ENCODE measurements at regions not wholly inside any gene's neighbourhood (a gene's known extent, or its start where the extent isn't known, plus 50 kb on each side); places are given as distances from the start of the nearest gene placed in this dataset.

DNA sequence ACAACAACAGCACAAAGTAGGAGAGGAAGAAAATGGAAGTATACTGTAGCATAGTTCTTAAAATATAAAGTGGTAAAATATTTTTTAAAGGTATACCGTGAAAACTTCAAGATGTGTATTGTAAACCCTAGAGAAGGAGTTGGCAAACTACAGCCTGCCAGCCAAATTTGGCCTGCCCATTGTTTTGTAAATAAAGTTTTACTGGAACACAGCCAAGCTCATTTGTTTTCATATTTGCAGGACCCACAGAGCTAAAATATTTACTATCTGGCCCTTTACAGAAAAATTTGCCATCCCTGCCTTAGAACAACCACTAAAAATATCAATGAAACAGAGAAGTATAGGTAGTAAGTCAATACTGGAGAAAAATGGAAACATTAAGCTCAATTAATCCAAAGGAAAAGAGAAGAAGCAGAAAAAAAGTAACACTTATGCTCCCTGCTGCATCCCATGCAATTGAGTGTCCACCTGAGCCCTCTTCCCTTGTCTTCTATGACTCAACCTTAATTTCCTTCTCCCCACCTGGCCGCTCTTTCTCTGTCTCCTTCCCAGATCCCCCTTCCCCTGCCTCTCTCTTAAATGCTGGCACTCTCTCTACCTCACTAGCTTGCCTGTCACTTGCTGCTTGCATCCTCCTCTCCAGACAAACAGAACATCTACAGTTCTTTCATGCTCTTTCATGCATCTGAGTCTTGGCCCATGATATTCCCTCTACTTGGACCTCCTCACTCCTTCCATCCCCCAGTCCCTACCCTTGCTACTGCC lies 50.6 kb upstream of the FER start:
- no peak for DNase-seq

DNA sequence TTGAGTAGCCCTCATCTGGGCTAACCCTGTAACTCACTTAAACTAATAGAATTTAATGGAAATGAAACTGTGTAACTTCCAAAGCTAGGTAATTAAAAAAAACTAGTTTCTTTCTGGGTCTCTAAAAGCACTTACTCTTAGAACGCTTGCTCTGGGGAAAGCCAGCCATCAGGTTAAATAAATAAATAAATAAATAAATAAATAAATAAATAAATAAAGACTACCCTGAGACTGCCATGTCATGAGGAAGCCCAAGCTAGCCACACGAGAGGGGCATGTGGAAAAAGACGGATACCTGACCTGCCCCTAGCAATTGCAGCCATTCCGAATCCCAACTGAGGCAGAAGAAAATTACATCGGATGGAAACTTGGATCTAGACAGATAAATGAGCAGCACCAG lies 51.3 kb upstream of the FER start:
- DNase-seq, result no peak

DNA sequence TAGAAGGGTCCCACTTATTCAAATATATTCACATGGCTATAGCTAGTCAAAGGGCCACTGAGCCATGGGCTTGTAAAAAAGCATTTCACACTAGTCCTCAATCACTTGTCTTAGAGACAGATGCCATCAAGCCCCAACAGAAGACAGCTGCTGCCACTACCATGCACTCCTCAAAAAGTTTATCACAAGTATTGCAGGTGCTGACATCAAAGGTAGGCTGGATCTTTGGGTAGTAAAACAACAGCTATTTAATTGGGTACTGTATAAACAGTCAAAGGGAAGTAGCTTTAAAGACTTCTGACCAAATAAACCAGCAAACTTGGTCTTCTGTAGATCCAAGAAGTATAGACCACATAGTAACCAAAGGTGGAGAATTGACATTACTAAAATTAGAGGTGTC lies 59.2 kb upstream of the FER start:
- no peak for DNase-seq

DNA sequence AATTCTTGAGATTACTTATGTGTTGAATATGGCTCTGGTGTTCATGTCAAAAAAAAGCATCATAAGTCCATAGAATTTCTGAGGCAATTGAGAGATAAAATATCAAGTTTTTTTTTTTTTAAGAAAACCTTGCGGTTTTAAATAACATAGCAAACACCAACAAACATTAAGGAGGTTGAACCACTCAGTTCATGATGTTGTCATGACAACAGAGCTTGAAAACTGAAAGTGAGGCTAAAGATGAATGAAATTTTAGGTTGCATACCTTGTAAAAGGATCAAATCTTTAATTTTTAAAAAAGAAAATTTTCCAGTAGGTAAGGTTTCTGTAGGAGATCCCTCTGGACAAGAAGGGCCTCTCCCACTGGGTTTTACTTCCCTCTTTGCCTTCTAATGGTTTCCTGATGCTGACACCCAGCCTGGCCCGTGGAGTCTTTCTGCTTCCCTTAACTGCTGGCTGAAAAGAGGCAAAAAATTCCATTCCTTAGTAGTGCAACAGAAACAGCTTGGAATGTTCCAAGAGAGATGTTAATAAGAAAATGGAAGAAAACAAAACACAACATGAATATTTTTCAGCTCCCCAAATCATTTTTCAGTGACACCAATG lies 60.0 kb upstream of the FER start:
- DNase-seq, result peak in 1 of 3 experiments; percentile 3

DNA sequence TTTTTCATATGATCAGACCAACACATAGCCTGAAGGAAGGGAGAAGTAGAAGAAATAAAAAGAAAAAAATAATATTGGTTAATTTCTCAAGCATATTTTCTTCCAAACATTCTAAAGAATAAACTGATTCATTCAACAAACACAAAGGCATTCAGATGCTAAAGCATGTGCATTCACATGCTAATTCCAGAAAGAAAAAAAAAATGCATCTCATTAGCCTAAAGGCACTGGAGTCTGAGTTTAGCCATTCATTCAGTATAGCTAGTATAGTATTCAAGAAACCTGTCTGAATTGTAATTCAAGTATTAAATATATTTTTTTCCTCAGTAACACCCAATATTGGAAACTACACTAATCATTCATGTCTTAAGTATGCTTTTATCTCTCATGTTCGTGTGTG lies 61.0 kb upstream of the FER start:
- no peak for DNase-seq

DNA sequence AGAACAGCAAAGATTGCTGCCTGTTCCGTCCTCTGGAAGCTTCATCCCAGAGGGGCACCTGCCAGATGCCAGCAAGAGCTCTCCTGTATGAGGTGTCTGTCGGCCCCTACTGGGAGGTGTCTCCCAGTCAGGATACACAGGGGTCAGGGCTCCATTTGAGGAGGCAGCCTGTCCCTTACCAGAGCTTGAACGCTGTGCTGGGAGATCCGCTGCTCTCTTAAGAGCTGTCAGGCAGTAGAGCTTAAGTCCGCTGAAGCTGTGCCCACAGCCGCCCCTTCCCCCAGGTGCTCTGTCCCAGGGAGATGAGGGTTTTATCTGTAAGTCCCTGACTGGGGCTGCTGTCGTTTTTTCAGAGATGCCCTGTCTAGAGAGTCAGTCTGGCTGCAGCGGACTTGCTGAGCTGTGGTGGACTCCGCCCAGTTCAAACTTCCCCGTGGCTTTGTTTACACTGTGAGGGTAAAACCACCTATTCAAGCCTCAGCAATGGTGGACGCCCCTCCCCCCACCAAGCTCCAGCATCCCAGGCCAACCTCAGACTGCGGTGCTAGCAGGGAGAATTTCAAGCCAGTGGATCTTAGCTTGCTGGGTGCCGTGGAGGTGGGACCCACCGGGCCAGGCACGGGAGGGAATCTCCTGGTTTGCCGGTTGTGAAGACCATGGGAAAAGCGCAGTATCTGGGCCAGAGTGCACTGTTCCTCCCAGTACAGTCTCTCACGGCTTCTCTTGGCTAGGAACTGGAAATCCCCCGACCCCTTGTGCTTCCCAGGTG lies 62.1 kb upstream of the FER start:
- peak in 2 of 3 experiments; percentile 21 to 35 for DNase-seq

DNA sequence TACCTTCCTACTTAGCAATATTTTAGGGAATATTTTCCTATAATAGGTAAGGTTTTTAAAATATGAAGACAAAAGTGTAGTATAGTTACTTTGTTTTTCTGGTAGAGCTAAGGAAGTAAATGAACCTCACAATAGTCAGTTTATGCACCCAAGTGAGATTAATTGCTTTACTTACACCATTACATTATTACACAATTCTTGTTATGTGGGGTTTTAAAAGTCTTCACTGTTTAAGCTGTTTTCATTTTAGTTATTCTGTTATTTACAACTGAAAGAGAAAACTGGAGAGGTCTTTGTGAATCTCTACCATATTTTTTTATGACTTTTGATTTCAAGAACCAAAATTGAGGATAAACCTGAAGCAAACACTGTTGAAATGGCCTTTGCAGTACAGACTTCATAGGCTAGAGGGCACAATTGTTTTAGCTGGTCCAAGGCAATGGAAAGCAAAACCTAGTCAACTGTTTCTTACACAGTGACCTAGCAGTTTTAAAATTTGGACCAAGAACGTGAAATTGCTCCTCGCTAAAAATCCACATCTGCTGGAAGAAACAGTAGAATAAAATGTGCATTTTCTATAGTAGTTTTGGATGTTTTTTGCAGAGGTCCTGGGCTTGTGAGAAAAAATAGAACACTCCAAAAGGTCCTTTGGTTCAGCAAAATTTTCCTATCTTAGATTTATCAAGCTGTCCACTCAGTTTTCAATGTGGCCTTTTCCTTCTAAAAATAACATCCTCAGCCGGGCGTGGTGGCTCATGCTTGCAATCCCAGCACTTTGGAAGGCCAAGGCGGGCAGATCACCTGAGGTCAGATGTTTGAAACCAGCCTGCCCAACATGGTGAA lies 66.4 kb upstream of the FER start:
- DNase-seq, result peak; percentile 10 to 65 (median 35)

DNA sequence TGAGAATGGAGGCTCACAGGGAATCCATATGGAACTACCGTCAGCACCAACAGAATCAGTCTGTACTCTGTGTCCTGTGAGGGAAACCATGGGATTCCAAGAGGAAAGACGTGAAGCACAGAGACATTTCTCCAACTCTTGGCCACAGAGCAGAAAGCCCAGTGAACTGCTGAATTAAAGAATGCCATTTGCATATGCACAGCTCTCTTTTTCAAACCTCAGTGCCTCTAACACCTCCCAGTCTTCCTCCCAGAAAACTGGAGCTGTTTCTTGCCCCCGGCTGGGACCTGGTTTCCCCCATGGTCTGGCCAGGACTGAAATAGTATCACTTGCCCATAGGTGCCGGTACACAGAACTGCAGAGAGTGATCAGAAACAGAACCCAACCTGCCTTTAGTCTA lies 69.6 kb upstream of the FER start:
- no peak for DNase-seq

DNA sequence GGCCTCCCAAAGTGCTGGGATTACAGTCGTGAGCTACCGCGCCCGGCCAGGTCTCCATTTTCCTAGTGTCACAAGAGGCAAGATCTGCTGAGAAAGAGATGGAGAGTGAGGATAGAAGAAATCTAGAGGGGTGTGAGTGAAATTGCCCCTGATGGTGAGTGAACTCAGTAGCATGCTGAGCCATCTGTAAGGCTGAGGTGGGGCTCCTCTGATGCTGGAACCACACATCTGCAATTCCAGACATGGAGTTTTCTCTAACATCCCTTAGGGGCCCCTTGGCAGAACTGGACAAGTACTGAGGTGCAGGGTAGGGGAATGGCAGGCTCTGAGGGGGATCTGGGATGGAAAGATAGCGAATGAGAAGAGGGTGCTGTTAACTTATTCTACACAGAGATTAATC lies 72.0 kb upstream of the FER start:
- no peak for DNase-seq

DNA sequence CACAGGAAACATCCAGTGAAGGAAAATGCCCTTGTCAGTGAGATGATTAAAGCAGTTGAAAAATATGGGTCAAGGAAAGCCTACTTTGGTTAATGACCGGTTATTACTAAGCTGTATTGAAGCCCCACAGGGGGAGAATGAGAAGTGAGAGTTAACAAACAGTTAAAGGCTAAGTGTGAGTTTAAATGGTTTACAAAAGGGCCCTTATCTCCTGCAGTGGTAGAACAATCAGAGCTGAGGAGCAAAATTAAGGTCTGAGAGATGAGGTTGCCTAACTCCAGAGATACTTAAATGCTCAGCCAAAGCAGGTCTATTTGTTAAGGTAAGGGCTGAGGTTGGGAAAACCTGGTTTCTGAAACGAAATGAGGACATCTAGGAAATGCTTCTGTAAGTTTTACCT lies 75.1 kb upstream of the FER start:
- peak in 1 of 3 experiments; percentile 8 for DNase-seq

DNA sequence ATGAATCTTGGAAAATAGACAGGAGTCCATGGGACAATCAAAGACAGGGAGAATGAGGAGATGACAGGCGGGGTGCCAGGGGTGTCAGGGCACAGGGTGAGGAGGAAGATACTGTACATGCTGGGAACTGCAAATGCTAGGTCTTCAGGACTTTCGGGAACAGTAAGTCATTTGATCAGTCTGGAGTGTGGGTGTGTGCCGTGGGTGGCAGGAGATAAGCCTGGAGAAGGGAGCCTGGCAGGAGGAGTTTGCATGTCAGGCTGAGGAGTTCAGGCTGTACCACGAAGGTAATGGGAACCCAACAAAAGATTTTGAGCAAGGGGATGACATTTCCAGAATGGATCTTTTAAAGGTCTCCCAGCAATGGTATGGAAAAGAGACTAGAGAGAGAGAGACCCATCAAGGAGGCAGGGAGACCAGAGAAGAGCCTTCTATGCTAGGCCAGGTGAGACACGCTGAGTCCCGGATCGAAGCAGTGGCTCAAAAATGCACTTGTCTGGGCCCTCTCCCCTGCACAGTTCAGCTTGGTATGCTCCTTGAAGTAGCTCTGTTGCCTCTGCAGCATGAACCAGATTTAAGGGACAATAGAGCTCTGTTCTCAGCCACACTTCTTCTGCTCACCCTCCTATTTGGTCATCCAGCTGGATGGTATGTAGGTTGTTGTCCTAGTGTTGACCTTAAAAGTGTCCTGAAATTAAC lies 77.0 kb upstream of the FER start:
- no peak for DNase-seq

DNA sequence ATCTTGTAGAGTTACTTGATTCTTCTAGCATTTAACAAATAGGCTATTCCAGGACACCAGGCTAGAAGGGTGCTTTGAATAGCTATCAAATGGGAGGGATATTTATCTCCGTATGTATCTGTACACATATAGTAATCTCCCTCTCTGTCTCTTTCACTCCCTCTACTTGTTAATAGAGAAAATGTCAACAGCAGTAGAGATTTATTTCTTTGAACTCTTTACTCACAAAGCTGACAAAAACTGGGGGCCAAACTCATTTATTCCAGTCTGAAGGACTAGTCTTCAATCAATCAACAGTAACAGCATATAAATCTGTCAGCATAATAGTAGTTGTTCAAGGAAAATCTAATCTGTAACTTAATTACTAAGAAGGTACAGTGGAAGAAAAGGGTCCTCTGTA lies 78.2 kb upstream of the FER start:
- DNase-seq, result peak in 1 of 3 experiments; percentile 32

DNA sequence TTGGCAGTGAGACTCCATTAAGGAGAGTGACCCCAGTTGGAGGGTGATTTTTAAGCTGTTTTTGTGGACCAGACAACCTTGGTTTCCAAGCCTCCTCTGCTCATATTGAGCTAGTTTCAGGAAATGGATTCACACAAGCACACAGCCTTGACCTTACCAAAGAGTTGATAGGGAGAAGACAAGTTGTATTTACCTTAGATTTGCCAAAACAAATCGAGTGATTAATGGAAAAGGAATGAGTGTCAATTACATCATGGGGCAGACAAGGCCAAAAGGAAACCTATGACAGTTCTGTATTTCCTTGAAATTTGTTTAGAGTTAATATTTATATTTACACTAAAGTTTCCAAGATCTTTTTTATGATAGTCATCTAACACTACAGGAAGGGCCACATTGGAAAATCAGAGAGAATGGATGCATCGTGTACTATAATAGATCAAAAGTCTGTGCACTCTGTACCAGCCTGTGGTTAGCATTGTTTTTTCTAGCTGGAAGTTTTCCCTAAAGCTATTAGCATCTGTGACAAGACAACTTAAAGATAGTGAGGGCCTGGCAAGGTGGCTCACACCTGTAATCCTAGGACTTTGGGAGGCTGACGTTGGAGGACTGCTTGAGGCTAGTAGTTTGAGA lies 86.0 kb upstream of the FER start:
- no peak for DNase-seq

DNA sequence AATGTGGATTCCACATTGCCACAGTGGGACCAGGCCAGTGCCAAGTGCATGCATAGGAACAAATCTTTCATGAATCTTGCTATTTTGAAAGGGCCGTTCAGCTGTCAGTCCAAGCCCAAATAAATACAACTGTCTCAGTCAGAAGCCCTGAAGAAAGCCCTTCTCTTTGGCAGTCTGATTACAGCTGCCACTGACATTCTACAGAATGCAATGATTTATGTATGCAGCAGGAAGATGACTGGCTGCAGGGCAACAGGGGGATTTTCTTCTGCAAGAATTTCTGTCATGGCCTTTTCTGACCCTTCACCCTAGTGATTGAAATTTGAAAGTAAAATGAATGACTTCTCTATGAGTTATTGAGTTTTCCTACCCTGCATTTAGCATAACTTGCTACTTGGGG lies 86.7 kb upstream of the FER start:
- no peak for DNase-seq

DNA sequence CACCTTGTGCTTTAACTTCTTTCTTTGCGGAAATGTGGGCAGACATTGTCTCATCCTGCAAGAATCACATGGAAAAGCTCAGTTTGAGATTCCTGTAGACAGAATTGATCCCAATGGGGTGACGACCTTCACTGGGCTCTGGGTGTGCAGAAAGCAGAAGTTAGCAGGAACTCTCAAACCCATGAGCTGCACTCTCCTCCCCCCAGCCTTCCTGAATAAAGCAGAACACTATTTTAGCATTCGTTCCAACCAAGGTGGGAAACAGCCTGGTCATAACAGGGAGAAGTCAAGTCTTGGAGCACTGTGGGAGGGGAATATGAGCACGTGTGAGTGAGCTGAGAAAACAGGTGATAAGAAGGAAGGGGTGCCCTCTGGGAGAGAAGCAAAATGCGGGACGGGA lies 87.4 kb upstream of the FER start:
- DNase-seq, result no peak

DNA sequence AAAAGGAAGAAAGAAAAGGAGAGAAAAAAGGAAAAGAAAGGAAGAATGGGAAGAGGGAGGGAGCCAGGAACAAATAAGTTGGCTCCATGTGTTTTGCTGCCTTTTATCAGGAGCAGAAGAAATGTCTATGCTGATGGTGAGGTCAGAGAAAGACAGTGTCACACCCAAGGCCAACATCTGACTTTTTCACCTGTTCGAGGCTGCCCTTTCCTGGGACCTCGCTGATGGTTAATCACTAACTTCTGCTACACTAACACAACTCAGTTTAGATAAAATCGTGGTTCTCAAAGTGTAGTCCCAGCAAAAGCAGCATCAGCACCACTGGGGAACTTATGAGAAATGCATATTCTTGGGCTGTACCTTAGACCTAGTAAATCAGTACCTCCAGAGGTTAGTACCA lies 88.2 kb upstream of the FER start:
- no peak for DNase-seq

DNA sequence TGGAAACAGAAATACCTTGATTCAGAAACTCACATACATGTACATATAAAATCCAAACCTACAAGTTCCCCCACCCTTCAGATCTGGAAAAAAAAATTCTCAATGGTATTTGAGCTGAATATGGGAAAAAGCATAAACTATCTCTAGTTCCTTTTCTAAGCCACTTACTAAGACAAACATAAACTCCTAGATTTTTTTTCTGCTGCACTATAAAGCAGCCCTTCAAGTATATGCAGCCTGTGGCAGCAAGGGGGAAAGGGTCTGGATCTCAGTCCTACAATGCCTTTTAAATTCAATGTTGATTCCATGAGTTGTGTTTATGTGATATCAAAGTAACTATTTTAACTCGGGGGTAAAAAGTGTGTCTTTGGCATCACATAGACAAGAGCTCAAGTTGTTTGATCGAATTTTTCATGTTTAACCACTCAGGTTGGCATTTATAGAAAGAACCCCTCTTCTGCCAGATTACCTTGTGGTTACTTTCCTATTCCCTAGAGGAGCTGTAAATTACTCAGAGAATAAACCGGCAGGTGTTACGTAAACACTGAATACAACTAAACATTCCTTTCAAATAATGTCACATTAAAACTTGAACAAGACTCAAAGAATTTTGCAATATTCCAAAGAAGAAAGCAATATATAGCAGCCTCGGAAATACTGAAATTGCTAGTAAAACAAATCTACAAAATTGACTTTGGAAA lies 91.8 kb upstream of the FER start:
- peak in 2 of 3 experiments; percentile 3 to 39 for DNase-seq

DNA sequence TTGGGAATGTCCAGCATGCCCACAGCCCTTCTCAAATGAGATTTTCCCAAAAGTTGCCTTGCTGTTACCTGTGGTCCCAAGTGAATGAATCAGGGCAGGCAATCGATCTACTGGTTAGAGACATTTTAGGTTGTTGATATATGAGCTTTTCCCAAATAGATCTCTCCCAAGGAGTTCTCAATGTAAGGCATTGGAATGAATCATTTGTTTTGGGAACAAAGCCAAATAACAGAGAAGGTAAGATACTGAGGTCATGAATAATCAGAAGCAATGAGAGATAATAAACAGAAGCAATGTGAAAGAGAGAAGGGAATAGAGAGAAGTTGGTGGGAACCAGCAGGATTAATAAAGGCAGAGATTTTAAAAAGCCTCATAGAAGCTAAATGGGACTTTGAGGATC lies 93.6 kb upstream of the FER start:
- no peak for DNase-seq

DNA sequence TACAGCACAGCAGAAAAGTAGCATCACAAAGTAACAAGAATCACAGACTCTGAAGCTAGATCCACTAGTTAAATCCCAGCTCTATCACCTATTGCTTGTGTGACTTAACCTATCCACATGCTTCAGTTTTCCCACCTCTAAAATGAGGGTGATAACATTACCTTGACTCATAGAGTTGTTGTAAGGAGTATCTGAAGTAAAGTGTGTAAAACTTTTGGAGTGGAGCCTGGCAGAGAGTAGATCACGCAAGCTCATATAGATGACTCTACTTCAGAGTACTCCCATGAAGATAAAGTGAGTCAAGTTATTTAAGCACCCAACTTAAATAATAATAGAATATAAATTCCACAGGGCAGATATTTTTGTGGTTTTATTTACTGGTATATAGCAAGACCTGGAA lies 94.5 kb upstream of the FER start:
- DNase-seq, result no peak

DNA sequence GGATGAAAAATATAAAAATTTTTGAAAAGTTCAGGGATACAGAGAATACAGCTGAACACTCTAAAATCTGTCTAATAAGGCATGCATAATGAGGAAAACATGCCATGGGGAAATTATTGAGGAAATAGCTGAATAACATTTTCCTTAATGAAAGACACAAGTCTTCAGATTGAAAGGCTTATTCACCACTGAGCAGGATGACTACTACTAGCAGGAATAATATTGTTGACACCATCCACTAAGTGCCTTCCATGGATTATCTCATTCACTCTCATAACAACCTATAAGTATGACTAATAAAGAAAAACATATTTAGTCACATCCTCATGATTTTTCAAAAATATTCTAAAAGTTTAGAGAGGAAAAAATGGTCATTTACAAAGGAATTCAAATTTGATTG lies 96.7 kb upstream of the FER start:
- DNase-seq, result no peak

DNA sequence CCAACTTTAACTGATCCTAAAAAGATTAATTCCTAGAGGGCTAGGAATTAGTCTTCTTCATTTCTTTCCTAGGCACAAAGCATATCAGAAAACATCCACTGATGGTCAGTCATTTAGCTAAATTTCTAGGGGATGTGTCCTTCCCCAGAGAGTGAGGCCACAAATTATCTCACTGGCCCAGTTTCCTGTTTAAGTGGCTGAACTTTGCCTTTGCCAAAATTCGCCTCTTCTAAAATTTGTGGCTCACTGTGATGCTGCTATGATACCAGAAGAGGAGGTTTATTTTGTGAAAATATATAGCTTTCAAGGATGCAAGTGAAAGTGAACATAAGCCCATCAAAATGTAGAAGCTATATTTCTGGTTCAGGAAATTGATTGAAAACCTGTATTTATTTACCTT lies 98.1 kb upstream of the FER start:
- DNase-seq, result no peak
